Neural progenitor cell (in vitro differentiated cells): ENCODE measurements at regions not wholly inside any gene's neighbourhood (a gene's known extent, or its start where the extent isn't known, plus 50 kb on each side); places are given as distances from the start of the nearest gene placed in this dataset.

Source experiments
- DNase-seq: peaks from one replicate; pipeline ENCODE4 v3.0.0-alpha.2; 2016; ENCODE audit warnings: low spot score
- H2AFZ ChIP-seq: fragments of 200-600 bp; sonication (generic); replicated peaks from 2 replicates; pipeline ENCODE4 v1.6.1; 2016; ENCODE audit warnings: antibody characterized with exemption
- H3F3A ChIP-seq: fragments of 200-600 bp; sonication (generic); 2 replicates; pipeline ENCODE4 v1.6.1; 2016; ENCODE audit warnings: antibody characterized with exemption, low read depth
- H3K27ac ChIP-seq: fragments of 200-600 bp; sonication (generic); 2 replicates; pipeline ENCODE4 v1.5.1; 2016; ENCODE audit warnings: mild to moderate bottlenecking
- H3K27me3 ChIP-seq: fragments of 200-600 bp; sonication (generic); 2 replicates; pipeline ENCODE4 v1.6.1; 2016; ENCODE audit warnings: mild to moderate bottlenecking, moderate library complexity
- H3K36me3 ChIP-seq: fragments of 200-600 bp; sonication (generic); 2 replicates; pipeline ENCODE4 v1.5.1; 2016
- H3K4me1 ChIP-seq: fragments of 200-600 bp; sonication (generic); 2 replicates; pipeline ENCODE4 v1.6.1; 2016; ENCODE audit warnings: mixed run types
- H3K4me2 ChIP-seq: fragments of 200-600 bp; sonication (generic); 2 replicates; pipeline ENCODE4 v1.6.1; 2016
- H3K4me3 ChIP-seq: fragments of 200-600 bp; sonication (generic); 2 replicates; pipeline ENCODE4 v1.5.1; 2016
- H3K79me2 ChIP-seq: fragments of 200-600 bp; sonication (generic); 2 replicates; pipeline ENCODE4 v1.6.1; 2016; ENCODE audit warnings: low read depth
- H3K9ac ChIP-seq: fragments of 200-600 bp; sonication (generic); 2 replicates; pipeline ENCODE4 v1.6.1; 2016
- H3K9me3 ChIP-seq: fragments of 200-600 bp; sonication (generic); 2 replicates; pipeline ENCODE4 v1.5.1; 2016; ENCODE audit warnings: low read depth
- H4K20me1 ChIP-seq: fragments of 200-600 bp; sonication (generic); 2 replicates; pipeline ENCODE4 v1.6.1; 2016; ENCODE audit warnings: low read depth
- H3K27ac Mint-ChIP-seq: 3 replicates; pipeline ENCODE4 v1.8.0; 2021; ENCODE audit warnings: mixed read lengths
- H3K27me3 Mint-ChIP-seq: 2 replicates; pipeline ENCODE4 v1.8.0; 2022; ENCODE audit warnings: low read depth, mild to moderate bottlenecking, inconsistent platforms, moderate library complexity, mixed read lengths; ENCODE audit not compliant: insufficient read depth
- H3K36me3 Mint-ChIP-seq: 3 replicates; pipeline ENCODE4 v1.8.0; 2021; ENCODE audit warnings: mixed read lengths
- H3K4me1 Mint-ChIP-seq: 3 replicates; pipeline ENCODE4 v1.8.0; 2021; ENCODE audit warnings: mixed read lengths
- H3K4me3 Mint-ChIP-seq: 3 replicates; pipeline ENCODE4 v1.8.0; 2021; ENCODE audit warnings: mild to moderate bottlenecking, moderate library complexity, mixed read lengths
- H3K9me3 Mint-ChIP-seq: 3 replicates; pipeline ENCODE4 v1.8.0; 2020; ENCODE audit warnings: mixed read lengths
- EZH2 ChIP-seq: fragments of 200-600 bp; sonication (generic); IDR thresholded peaks from 2 replicates; pipeline ENCODE4 v1.6.1; 2017; ENCODE audit warnings: antibody characterized with exemption, mild to moderate bottlenecking, moderate library complexity
- EZH2phosphoT487 ChIP-seq: fragments of 200-600 bp; sonication (generic); IDR thresholded peaks from 2 replicates; pipeline ENCODE4 v1.6.1; 2017; ENCODE audit warnings: antibody characterized with exemption
- TF ChIP-seq, protein P1 (sequence below): fragments of 200-600 bp; sonication (generic); IDR thresholded peaks from 2 replicates; pipeline ENCODE4 v1.5.1; 2017; ENCODE audit warnings: antibody characterized with exemption, mild to moderate bottlenecking

DNA sequence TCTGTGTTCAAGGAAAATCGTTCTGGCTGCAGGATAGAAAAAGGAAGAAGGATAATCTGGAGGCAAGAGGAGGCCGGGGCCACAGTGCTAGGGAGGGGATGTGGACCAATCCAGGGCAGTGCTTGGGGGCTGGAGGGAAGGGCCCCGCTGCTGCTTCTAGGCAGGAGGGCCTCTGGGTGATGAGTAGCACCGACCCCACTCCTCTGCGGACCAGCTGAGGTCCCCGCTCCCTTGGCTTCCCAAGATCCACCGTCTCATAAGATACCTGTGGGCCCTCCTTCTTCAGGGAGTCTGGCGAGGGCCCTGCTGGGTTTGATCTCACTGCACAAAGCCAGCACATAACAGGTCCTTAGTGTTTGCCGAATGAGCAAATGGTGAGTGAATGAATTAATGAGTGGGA, 93.5 kb upstream of the MVB12B start:
- no peak overlapping the region for H3K9ac ChIP-seq
- no peaks in the 10 kb centered on the region for H3F3A ChIP-seq
- no peaks in the 10 kb centered on the region for H3K4me1 ChIP-seq
- no peaks in the 10 kb centered on the region for H3K79me2 ChIP-seq
- TF ChIP-seq EZH2, result no peak
- TF ChIP-seq EZH2phosphoT487, result no peak
- TF ChIP-seq, protein P1, sequence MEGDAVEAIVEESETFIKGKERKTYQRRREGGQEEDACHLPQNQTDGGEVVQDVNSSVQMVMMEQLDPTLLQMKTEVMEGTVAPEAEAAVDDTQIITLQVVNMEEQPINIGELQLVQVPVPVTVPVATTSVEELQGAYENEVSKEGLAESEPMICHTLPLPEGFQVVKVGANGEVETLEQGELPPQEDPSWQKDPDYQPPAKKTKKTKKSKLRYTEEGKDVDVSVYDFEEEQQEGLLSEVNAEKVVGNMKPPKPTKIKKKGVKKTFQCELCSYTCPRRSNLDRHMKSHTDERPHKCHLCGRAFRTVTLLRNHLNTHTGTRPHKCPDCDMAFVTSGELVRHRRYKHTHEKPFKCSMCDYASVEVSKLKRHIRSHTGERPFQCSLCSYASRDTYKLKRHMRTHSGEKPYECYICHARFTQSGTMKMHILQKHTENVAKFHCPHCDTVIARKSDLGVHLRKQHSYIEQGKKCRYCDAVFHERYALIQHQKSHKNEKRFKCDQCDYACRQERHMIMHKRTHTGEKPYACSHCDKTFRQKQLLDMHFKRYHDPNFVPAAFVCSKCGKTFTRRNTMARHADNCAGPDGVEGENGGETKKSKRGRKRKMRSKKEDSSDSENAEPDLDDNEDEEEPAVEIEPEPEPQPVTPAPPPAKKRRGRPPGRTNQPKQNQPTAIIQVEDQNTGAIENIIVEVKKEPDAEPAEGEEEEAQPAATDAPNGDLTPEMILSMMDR, result no peak
- no peaks in the 10 kb centered on the region for H4K20me1 ChIP-seq
- no peaks in the 10 kb centered on the region for H3K36me3 ChIP-seq
- H3K9me3 ChIP-seq, result no peaks in the 10 kb centered on the region
- H3K27me3 Mint-ChIP-seq, result peaks cover 3% of the 10 kb centered on the region
- no peaks in the 10 kb centered on the region for H3K27me3 ChIP-seq
- no peak overlapping the region for H3K4me3 ChIP-seq
- peaks cover 9% of the 10 kb centered on the region for H3K4me1 Mint-ChIP-seq
- no peak overlapping the region for H3K27ac ChIP-seq
- no peak overlapping the region for H3K4me2 ChIP-seq
- peak overlapping the region; percentile 72 for H3K27ac Mint-ChIP-seq
- H3K4me3 Mint-ChIP-seq, result no peak overlapping the region
- peaks cover 2% of the 10 kb centered on the region for H3K9me3 Mint-ChIP-seq
- no peaks in the 10 kb centered on the region for H3K36me3 Mint-ChIP-seq
- H2AFZ ChIP-seq, result no peak overlapping the region
- DNase-seq, result no peak

DNA sequence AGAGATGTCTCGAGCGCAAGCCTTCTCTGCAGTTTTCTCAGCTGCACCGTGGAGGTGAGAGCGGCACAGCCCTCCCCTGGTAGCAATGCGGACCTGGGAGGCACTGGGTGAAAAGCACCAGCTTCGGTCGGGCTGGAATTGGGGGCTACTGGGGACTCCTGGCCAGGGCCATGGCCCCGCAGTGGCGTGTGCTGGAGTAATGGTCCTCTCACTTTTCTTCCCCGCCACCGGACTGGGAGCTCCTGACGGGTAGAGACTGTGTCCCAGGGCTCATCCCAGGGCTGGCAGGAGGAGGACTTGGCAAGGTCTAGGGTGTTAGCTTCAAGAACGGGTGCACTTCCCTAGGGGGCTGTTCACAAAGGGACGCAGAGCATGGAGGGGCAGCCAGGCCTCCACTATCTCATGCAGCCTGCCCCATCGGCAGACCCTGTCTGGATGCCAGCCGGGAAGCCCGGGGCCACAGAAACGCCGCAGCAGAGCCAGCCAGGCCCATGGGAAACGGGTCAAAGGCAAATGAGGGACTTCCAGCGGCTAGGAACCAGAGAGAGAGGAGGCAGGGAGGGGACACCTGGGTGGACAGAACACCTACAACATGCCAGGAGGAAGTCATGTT, 92.6 kb upstream of the MVB12B start:
- H3K4me1 Mint-ChIP-seq, result peaks cover 3% of the 10 kb centered on the region
- Histone ChIP-seq H2AFZ (no peak overlapping the region), H4K20me1 (no peaks in the 10 kb centered on the region), H3K79me2 (no peaks in the 10 kb centered on the region), H3K4me2 (no peak overlapping the region), H3K36me3 (no peaks in the 10 kb centered on the region), H3K4me3 (no peak overlapping the region), H3K4me1 (no peaks in the 10 kb centered on the region), H3F3A (no peaks in the 10 kb centered on the region), H3K9me3 (no peaks in the 10 kb centered on the region), H3K27me3 (no peaks in the 10 kb centered on the region), H3K9ac (no peak overlapping the region), H3K27ac (no peak overlapping the region)
- H3K4me3 Mint-ChIP-seq, result no peak overlapping the region
- no peaks in the 10 kb centered on the region for H3K36me3 Mint-ChIP-seq
- no peak for DNase-seq
- TF ChIP-seq EZH2 (no peak), EZH2phosphoT487 (no peak)
- TF ChIP-seq, protein P1, result no peak
- peaks cover 3% of the 10 kb centered on the region for H3K27me3 Mint-ChIP-seq
- H3K27ac Mint-ChIP-seq, result no peak overlapping the region
- H3K9me3 Mint-ChIP-seq, result peaks cover 2% of the 10 kb centered on the region

DNA sequence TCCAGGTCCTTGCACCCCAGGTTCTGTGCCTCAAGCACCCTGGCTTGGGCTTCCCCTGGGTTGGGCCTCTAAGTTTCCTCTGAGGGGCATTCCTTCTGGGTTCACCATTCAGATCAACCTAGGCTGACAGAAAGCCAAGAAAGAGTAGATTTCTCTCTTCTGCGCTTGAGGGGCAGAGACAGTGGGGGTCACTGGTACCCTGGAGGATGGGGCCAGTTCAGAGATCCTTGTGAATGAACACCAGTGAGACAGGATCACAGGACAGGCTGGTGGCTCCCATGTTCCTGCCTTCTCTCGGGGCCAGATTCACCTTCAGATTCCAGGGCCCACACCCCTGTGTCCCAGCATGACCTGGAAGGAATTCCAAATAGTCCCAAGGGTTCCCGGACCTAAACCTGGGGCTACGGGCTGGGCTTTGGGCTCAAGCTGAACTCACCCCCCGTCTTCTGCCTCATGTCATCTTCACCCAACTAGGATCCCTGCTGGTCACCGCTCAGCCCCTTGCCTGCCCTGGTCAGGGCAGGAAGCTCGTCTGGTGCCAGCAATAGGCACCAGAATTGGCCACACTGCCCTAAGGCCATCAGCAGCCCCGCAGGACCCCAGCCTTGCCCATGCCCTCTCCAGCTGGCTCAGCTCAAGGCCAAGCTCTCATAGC, 91.8 kb upstream of the MVB12B start:
- H3K27me3 ChIP-seq, result no peaks in the 10 kb centered on the region
- H3K9me3 Mint-ChIP-seq, result peaks cover 2% of the 10 kb centered on the region
- H2AFZ ChIP-seq, result no peak overlapping the region
- H3K4me3 Mint-ChIP-seq, result no peak overlapping the region
- H3K4me2 ChIP-seq, result no peak overlapping the region
- H3K27ac Mint-ChIP-seq, result no peak overlapping the region
- H3F3A ChIP-seq, result no peaks in the 10 kb centered on the region
- H3K36me3 Mint-ChIP-seq, result no peaks in the 10 kb centered on the region
- H3K9me3 ChIP-seq, result no peaks in the 10 kb centered on the region
- TF ChIP-seq EZH2phosphoT487, result no peak
- TF ChIP-seq EZH2, result no peak
- TF ChIP-seq, protein P1, result no peak
- no peak overlapping the region for H3K27ac ChIP-seq
- no peak overlapping the region for H3K4me3 ChIP-seq
- peaks cover 3% of the 10 kb centered on the region for H3K27me3 Mint-ChIP-seq
- H3K9ac ChIP-seq, result no peak overlapping the region
- no peaks in the 10 kb centered on the region for H3K36me3 ChIP-seq
- H3K4me1 ChIP-seq, result no peaks in the 10 kb centered on the region
- no peaks in the 10 kb centered on the region for H3K79me2 ChIP-seq
- no peak for DNase-seq
- H4K20me1 ChIP-seq, result no peaks in the 10 kb centered on the region
- peaks cover 3% of the 10 kb centered on the region for H3K4me1 Mint-ChIP-seq
